Fibroblast of lung (primary cell): ENCODE measurements at regions not wholly inside any gene's neighbourhood (a gene's known extent, or its start where the extent isn't known, plus 50 kb on each side); places are given as distances from the start of the nearest gene placed in this dataset.

Experiments
- DNase-seq, 2 donors: peaks; one replicate each; pipeline versions ENCODE4 v3.0.0 to v3.0.0-alpha.2; 2010; ENCODE audit warnings: low read depth in 2 of 2
- H2AFZ ChIP-seq: 2 replicates; pipeline ENCODE4 v1.5.1; 2012; ENCODE audit warnings: low read length, control low read depth, inconsistent platforms
- H3K27ac ChIP-seq: 2 replicates; pipeline ENCODE4 v1.5.1; 2011; ENCODE audit warnings: low read length, control low read depth; ENCODE audit not compliant: insufficient read depth
- H3K27me3 ChIP-seq: 2 replicates; pipeline ENCODE4 v1.5.1; 2011; ENCODE audit warnings: mild to moderate bottlenecking, low read length; ENCODE audit not compliant: control insufficient read depth, insufficient read depth
- H3K36me3 ChIP-seq: 2 replicates; pipeline ENCODE4 v1.5.1; 2011; ENCODE audit warnings: low read length; ENCODE audit not compliant: control insufficient read depth, insufficient read depth
- H3K4me1 ChIP-seq: 2 replicates; pipeline ENCODE4 v1.5.1; 2011; ENCODE audit warnings: low read length; ENCODE audit not compliant: control insufficient read depth, insufficient read depth; ENCODE audit errors: extremely low read depth
- H3K4me2 ChIP-seq: 2 replicates; pipeline ENCODE4 v1.5.1; 2011; ENCODE audit warnings: low read length, control low read depth; ENCODE audit not compliant: insufficient read depth; ENCODE audit errors: extremely low read depth
- H3K4me3 ChIP-seq, 4 experiments: fragments of 200-600 bp in 1 of 4; sonication (generic) in 1 of 4; replicated peaks in 1 of 4; 2 replicates each; pipeline ENCODE4 v1.5.1; 2011 to 2016; ENCODE audit warnings: low read length in 4 of 4, low read depth in 3 of 4, mild to moderate bottlenecking in 3 of 4, control low read depth in 2 of 4, inconsistent platforms in 1 of 4, mixed read lengths in 1 of 4; ENCODE audit not compliant: insufficient read depth in 1 of 4; ENCODE audit errors: control extremely low read depth in 1 of 4
- H3K79me2 ChIP-seq: 2 replicates; pipeline ENCODE4 v1.5.1; 2012; ENCODE audit warnings: mild to moderate bottlenecking, low read length, inconsistent platforms; ENCODE audit not compliant: control insufficient read depth, insufficient read depth
- H3K9ac ChIP-seq: 2 replicates; pipeline ENCODE4 v1.5.1; 2011; ENCODE audit warnings: mild to moderate bottlenecking, low read length, control low read depth; ENCODE audit not compliant: insufficient read depth
- H3K9me3 ChIP-seq: 2 replicates; pipeline ENCODE4 v1.5.1; 2012; ENCODE audit warnings: low read depth, low read length; ENCODE audit not compliant: control insufficient read depth, insufficient read depth
- H4K20me1 ChIP-seq: 2 replicates; pipeline ENCODE4 v1.5.1; 2011; ENCODE audit warnings: low read length; ENCODE audit not compliant: control insufficient read depth, insufficient read depth; ENCODE audit errors: extremely low read depth
- EZH2 ChIP-seq: IDR thresholded peaks from 2 replicates; pipeline ENCODE4 v1.5.1; 2012; ENCODE audit warnings: low read length, control low read depth, mild to moderate bottlenecking; ENCODE audit errors: missing control alignments
- TF ChIP-seq, protein P1 (sequence below), 2 donors: IDR thresholded peaks in 1 of 2; conservative IDR thresholded peaks in 1 of 2; 1 replicate in 1 of 2; 2 replicates in 1 of 2; pipeline ENCODE4 v1.5.1; 2011 to 2012; ENCODE audit warnings: low read length in 2 of 2, control low read depth in 1 of 2, inconsistent platforms in 1 of 2, low read depth in 1 of 2, mild to moderate bottlenecking in 1 of 2

- no peak for TF ChIP-seq EZH2
- TF ChIP-seq, protein P1, sequence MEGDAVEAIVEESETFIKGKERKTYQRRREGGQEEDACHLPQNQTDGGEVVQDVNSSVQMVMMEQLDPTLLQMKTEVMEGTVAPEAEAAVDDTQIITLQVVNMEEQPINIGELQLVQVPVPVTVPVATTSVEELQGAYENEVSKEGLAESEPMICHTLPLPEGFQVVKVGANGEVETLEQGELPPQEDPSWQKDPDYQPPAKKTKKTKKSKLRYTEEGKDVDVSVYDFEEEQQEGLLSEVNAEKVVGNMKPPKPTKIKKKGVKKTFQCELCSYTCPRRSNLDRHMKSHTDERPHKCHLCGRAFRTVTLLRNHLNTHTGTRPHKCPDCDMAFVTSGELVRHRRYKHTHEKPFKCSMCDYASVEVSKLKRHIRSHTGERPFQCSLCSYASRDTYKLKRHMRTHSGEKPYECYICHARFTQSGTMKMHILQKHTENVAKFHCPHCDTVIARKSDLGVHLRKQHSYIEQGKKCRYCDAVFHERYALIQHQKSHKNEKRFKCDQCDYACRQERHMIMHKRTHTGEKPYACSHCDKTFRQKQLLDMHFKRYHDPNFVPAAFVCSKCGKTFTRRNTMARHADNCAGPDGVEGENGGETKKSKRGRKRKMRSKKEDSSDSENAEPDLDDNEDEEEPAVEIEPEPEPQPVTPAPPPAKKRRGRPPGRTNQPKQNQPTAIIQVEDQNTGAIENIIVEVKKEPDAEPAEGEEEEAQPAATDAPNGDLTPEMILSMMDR (conservative IDR thresholded peaks at IDR 0.05 in 1 of 2, IDR thresholded peaks at IDR 0.05 in 1 of 2; ENCODE audit: low read depth in 1 of 2, low read length in 2 of 2): no peak
- Histone ChIP-seq H3K9ac (no peak overlapping the region), H3K4me1 (no peaks in the 10 kb centered on the region), H3K27ac (no peak overlapping the region), H3K36me3 (no peaks in the 10 kb centered on the region), H3K9me3 (no peaks in the 10 kb centered on the region), H4K20me1 (no peaks in the 10 kb centered on the region), H3K4me2 (no peak overlapping the region), H3K79me2 (no peaks in the 10 kb centered on the region), H3K27me3 (no peaks in the 10 kb centered on the region), H3K4me3 (no peak overlapping the region), H2AFZ (no peak overlapping the region)
- DNase-seq: no peak
These were observed 84.3 kb upstream of the MAFB start for GRCh38 chr20:40773376-40773775.

- Histone ChIP-seq H2AFZ (no peak overlapping the region), H3K4me1 (no peaks in the 10 kb centered on the region), H3K27me3 (no peaks in the 10 kb centered on the region), H3K4me3 (no peak overlapping the region), H3K27ac (no peak overlapping the region), H3K9me3 (no peaks in the 10 kb centered on the region), H3K4me2 (no peak overlapping the region), H3K79me2 (no peaks in the 10 kb centered on the region), H3K9ac (no peak overlapping the region), H3K36me3 (no peaks in the 10 kb centered on the region), H4K20me1 (no peaks in the 10 kb centered on the region)
- no peak for DNase-seq
- no peak for TF ChIP-seq EZH2
- TF ChIP-seq, protein P1 (conservative IDR thresholded peaks at IDR 0.05 in 1 of 2, IDR thresholded peaks at IDR 0.05 in 1 of 2; ENCODE audit: low read depth in 1 of 2, low read length in 2 of 2): no peak
These were observed 85.2 kb upstream of the MAFB start for GRCh38 chr20:40774252-40774651.

GRCh38 chr20:40775561-40776146 is 86.6 kb upstream of the MAFB start:
- no peaks in the 10 kb centered on the region for H3K4me1 ChIP-seq
- no peak overlapping the region for H3K4me2 ChIP-seq
- no peak for DNase-seq
- H2AFZ ChIP-seq: no peak overlapping the region
- no peaks in the 10 kb centered on the region for H3K9me3 ChIP-seq
- no peak overlapping the region for H3K9ac ChIP-seq
- H3K4me3 ChIP-seq: no peak overlapping the region
- H3K36me3 ChIP-seq: no peaks in the 10 kb centered on the region
- no peaks in the 10 kb centered on the region for H4K20me1 ChIP-seq
- TF ChIP-seq, protein P1 (conservative IDR thresholded peaks at IDR 0.05 in 1 of 2, IDR thresholded peaks at IDR 0.05 in 1 of 2; ENCODE audit: low read depth in 1 of 2, low read length in 2 of 2): no peak
- TF ChIP-seq EZH2: no peak
- H3K79me2 ChIP-seq: no peaks in the 10 kb centered on the region
- H3K27ac ChIP-seq: no peak overlapping the region
- H3K27me3 ChIP-seq: no peaks in the 10 kb centered on the region
